Esophagus muscularis mucosa (tissue), 3 donors: ENCODE measurements at regions not wholly inside any gene's neighbourhood (a gene's known extent, or its start where the extent isn't known, plus 50 kb on each side); places are given as distances from the start of the nearest gene placed in this dataset.

Source experiments
- CTCF ChIP-seq, 3 experiments: fragments of 200-600 bp in 2 of 3; fragments of 450-650 bp in 1 of 3; sonication (generic) in 2 of 3; IDR thresholded peaks; one replicate each; pipeline ENCODE4 v1.5.1; 2017 to 2019; ENCODE audit warnings: antibody characterized with exemption in 3 of 3, mild to moderate bottlenecking in 2 of 3, moderate library complexity in 1 of 3
- POLR2A ChIP-seq: fragments of 450-650 bp; IDR thresholded peaks from one replicate; pipeline ENCODE4 v1.6.1; 2017; ENCODE audit warnings: antibody characterized with exemption, moderate library complexity, mild to moderate bottlenecking, low read depth
- POLR2AphosphoS5 ChIP-seq, 2 donors: sonication (generic); formaldehyde crosslinking; IDR thresholded peaks; one replicate each; pipeline ENCODE4 v1.6.1; 2017; ENCODE audit warnings: antibody characterized with exemption in 2 of 2

GRCh38 chr21:23612210-23612609, 1995.1 kb downstream of the MRPL39 start:
- TF ChIP-seq CTCF (IDR thresholded peaks at IDR 0.05) = no peak
- no peak for TF ChIP-seq POLR2AphosphoS5 (IDR thresholded peaks at IDR 0.05)
- no peak for TF ChIP-seq POLR2A
